ENCODE measurements at regions not wholly inside any gene's neighbourhood (a gene's known extent, or its start where the extent isn't known, plus 50 kb on each side); places are given as distances from the start of the nearest gene placed in this dataset.

DNA sequence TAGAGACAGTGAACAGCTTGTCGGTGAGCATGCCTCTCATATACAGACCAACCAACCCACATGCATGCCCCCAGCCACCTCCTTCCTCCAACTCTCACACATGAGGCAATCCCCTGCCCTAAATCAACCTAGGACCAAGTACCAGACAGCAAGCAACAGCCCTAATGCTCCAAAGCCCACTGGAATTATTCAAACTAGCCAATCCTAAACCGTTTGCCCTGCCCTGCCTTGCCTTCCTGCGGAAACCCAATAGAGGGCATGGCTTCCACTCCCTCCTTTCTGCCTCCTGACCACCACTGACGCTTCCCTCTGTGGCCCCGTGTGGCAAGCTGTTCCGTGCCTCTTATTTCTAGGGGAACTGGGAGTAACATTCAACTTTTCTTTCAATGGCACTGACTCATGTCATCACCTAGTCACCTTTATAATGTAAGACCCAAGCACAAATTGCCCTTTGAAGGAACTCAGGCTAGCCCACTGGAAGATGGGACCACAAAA, 129.3 kb upstream of the GJB5 start:
- no peak for TF ChIP-seq CTCF (IDR thresholded peaks at IDR 0.05; ENCODE audit: insufficient read depth, missing control alignments)
- DNase-seq (ENCODE audit: insufficient read length, low spot score) = no peak
- FAIRE-seq = no peak

DNA sequence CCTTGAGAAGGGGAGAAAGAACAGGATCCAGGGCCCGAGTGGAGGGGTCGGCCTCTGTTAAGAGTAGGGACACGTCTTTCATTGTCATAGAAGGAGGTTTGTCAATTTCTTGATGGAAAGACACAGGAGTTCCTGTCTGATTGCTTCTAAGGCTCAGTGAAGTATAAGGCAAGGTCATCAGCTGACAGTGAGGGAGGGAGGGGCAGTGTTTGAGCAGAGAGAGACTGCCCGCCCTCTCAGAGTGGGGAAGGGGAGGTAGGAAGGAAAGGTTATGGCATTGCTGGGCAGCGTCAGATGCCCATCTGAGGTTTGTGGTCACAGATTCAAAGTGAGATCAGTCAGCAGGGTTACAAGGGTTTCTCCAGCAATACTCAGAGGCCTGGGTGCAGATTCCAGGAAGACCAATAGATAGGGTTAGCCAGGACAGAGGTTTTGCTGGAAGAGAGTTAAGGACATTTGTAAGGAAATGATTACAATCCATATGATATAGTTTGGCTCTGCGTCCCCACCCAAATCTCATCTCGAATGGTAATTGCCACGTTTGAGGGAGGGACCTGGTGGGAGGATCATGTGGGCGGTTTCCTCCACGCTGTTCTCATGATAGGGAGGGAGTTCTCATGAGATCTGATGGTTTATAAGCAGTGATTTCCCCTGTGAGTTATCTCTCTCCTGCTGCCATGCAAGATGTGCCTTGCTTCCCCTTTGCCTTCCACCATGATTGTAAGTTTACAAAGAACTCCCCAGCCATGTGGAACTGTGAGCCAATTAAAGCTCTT, 127.2 kb upstream of the GJB5 start:
- no peak for TF ChIP-seq CTCF (IDR thresholded peaks at IDR 0.05; ENCODE audit: insufficient read depth, missing control alignments)
- no peak for DNase-seq (ENCODE audit: insufficient read length, low spot score)
- no peak for FAIRE-seq

GRCh38 chr1:34631126-34631525, 123.7 kb upstream of the GJB5 start:
- DNase-seq (ENCODE audit: insufficient read length, low spot score) (no peak), FAIRE-seq (no peak)

DNA sequence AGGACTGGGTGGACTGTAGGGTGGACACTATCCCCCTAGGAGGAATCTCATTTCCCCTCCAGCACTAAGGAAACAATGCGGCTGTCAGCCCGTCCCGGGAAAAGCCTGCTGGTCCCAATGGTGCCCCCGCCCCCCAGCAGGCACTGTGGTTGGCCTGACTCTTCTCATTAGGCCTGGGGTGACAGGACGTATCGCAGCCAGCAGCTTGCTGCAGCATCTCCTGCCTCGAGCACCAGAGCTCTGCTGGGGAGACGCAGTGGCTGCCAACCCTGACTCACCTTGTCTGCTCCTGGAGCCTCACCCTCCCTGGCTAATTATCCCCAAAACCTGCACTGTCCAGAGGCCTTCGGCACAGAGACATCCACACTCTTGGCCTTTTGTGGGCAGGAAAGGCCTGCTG, 115.1 kb upstream of the GJB5 start:
- FAIRE-seq (no peak), DNase-seq (ENCODE audit: insufficient read length, low spot score) (no peak)
- no peak for TF ChIP-seq CTCF (IDR thresholded peaks at IDR 0.05; ENCODE audit: insufficient read depth, missing control alignments)

More at GRCh38 chr1:34631126-34631525, 123.7 kb upstream of the GJB5 start:
- no peak for TF ChIP-seq CTCF (IDR thresholded peaks at IDR 0.05; ENCODE audit: insufficient read depth, missing control alignments)

GRCh38 chr1:34640654-34641401, 114.0 kb upstream of the GJB5 start:
- DNase-seq (ENCODE audit: insufficient read length, low spot score) (no peak), FAIRE-seq (no peak)
- TF ChIP-seq CTCF (IDR thresholded peaks at IDR 0.05; ENCODE audit: insufficient read depth, missing control alignments) = no peak

DNA sequence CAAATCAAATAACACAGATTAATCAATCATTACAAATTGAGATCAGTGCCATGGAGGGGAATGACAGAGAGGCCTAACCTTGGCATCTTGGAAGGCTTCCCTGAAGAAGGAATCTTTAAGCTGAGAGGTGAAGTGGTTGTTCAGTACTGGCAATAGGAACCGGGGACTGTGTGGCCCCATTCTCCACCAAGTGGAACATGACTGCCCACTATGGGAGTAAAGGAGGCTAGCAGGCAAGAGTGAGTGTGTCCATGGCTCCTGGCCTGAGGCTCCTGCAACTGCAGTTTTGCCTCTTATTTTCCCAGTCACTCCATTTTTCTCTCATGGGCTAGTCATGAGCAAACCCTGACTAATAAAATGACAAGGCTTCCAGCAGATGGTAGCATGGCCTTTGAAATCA, 112.2 kb upstream of the GJB5 start:
- DNase-seq (ENCODE audit: insufficient read length, low spot score) (no peak), FAIRE-seq (no peak)
- no peak for TF ChIP-seq CTCF (IDR thresholded peaks at IDR 0.05; ENCODE audit: insufficient read depth, missing control alignments)
